Tibial nerve (tissue), 4 donors: ENCODE measurements at regions not wholly inside any gene's neighbourhood (a gene's known extent, or its start where the extent isn't known, plus 50 kb on each side); places are given as distances from the start of the nearest gene placed in this dataset.

Source experiments
- EP300 ChIP-seq, 2 donors: sonication (generic); formaldehyde crosslinking; IDR thresholded peaks; one replicate each; pipeline ENCODE4 v1.6.1; 2017; ENCODE audit warnings: antibody characterized with exemption in 2 of 2, mild to moderate bottlenecking in 1 of 2
- POLR2A ChIP-seq, 2 donors: fragments of 450-650 bp; IDR thresholded peaks; one replicate each; pipeline ENCODE4 v1.6.1; 2017; ENCODE audit warnings: antibody characterized with exemption in 2 of 2, mild to moderate bottlenecking in 2 of 2, moderate library complexity in 2 of 2
- TF ChIP-seq, protein P1 (sequence below), 5 experiments: fragments of 200-600 bp in 3 of 5; fragments of 450-650 bp in 2 of 5; sonication (generic) in 3 of 5; IDR thresholded peaks; one replicate each; pipeline ENCODE4 v1.5.1; 2016 to 2019; ENCODE audit warnings: antibody characterized with exemption in 5 of 5, mild to moderate bottlenecking in 3 of 5, moderate library complexity in 2 of 5

- TF ChIP-seq POLR2A (IDR thresholded peaks at IDR 0.05) (no peak), EP300 (IDR thresholded peaks at IDR 0.05) (no peak)
- TF ChIP-seq, protein P1, sequence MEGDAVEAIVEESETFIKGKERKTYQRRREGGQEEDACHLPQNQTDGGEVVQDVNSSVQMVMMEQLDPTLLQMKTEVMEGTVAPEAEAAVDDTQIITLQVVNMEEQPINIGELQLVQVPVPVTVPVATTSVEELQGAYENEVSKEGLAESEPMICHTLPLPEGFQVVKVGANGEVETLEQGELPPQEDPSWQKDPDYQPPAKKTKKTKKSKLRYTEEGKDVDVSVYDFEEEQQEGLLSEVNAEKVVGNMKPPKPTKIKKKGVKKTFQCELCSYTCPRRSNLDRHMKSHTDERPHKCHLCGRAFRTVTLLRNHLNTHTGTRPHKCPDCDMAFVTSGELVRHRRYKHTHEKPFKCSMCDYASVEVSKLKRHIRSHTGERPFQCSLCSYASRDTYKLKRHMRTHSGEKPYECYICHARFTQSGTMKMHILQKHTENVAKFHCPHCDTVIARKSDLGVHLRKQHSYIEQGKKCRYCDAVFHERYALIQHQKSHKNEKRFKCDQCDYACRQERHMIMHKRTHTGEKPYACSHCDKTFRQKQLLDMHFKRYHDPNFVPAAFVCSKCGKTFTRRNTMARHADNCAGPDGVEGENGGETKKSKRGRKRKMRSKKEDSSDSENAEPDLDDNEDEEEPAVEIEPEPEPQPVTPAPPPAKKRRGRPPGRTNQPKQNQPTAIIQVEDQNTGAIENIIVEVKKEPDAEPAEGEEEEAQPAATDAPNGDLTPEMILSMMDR (IDR thresholded peaks at IDR 0.05) = no peak
These were observed 1901.3 kb upstream of the TENM3 start for GRCh38 chr4:180341926-180342325.
